HG02852 (cell line): ENCODE measurements at regions not wholly inside any gene's neighbourhood (a gene's known extent, or its start where the extent isn't known, plus 50 kb on each side); places are given as distances from the start of the nearest gene placed in this dataset.

Source experiments
- ATAC-seq: cut with Tn5 transposase; IDR thresholded peaks from one replicate; pipeline ENCODE4 v1.9.1; 2021; ENCODE audit warnings: mild to moderate bottlenecking, moderate library complexity; ENCODE audit not compliant: unreplicated experiment

DNA sequence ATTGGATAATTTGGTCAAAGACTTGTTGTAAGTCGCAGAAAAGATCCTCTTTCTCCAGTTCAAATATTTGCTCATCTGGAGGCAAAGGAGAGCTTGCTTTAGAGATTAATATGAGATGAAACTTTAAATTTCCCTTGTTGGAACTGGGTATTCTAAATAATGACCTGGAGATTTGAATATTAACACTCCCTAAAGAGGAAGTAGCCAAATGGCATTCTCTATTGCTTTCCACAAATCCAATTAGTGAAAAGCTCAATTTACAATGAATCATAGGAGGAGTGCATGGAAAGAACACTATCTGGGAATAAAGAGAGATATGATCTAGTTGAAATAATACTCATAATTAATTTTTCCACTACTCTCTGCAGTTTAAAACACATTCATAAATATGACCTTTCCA is 641.6 kb upstream of the TENM4 start:
- ATAC-seq: no peak

DNA sequence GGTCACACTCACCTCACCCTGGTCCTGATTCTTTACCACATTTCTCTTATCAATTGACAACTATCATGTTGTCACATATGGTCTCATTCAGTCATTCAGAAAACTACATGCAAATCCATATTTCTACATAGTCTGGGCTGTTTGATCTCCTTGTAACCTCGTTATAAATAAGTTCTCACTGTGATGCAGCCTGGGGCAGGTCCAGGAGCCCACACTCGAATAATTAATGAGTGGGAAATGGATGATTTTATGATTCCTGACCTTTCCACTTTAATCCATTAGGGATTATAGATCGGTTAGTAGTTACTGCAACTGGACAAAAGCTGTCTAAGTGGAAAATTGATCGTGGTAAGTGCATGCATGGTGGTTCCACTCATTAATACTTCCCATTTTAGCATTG is 636.3 kb upstream of the TENM4 start:
- no peak for ATAC-seq

DNA sequence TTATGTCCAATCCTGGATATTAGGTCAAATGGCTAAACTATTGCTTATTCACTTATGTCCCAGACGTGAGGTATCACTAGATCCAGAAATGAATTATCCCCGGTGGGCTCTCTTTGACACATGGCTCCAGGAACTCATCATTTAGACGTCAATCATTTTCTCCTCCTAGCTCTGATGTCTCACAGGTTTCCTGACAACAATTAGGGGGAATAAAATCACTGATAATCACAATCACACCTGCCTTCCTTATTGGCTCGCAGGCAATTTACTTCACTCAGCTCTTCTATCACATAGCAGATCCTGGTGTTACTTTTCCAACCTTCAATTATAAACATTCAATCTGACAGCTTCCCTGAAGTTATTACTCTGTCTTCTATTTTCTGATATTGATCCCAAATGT is 634.0 kb upstream of the TENM4 start:
- no peak for ATAC-seq

DNA sequence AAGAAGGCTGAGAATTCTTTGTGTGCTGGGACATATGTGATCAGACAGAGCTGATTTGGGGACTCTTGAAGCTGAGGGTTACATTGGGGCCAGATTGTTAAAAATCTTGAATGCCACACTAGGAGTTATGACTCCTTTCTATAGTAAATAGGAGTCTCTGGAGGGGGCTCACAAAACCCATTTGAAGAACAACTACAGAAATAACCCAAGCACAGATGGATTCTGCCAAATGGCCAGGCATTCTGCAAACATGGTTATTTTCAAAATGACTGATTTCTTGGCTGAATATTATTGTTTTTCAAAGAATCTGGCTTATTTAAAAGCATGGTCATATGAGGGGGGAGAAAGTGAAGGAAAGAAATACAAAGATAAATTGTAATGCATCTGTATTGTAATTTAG is 625.5 kb upstream of the TENM4 start:
- no peak for ATAC-seq

- ATAC-seq: no peak
Measured at GRCh38 chr11:80065086-80065485, 624.3 kb upstream of the TENM4 start.

DNA sequence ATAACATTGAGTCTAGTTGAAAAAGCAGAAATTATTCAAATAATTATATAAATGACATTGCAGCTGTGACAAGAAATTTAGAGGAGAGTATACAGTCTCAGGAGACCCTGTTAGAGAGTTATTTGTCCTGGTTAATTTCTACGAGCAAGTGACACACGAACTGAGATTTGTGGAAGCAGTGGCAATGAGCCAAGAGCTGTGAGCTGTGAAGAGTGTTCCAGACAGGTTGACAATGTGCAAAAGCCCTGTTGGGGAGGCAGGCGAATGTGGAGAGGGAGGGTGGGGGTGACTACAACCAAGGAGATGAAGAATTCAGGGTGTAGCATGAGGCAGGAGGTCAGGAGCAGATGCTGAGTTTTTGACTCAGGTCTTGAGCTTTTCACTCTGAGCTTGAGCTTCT is 620.2 kb upstream of the TENM4 start:
- ATAC-seq: no peak

DNA sequence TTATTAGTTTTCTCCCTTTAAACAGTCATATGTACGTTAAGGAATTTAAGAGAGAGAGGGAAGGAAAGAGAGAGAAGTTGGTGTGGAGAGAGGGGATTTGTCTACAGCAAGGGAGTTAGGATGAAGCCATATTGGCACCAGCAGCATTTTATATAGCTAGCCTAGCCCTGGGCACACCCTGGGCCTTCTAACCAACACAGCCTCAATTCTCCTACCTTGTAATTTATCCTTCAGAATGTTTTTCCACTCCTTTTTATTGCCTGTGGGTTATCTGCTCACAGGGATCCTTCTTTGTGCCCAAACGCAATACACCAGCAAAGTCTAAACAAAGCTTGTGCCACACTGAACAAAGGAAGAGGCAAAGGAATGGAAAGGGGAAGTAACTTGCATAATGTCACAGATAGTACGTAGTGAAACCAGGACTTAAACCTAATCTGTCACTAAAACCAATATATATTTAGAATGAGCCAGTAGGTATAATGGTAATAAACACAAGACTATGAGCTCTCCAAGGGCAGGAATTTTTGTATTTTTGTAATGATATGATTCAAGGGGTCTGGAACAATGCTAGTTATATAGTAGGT is 613.8 kb upstream of the TENM4 start:
- ATAC-seq: no peak

DNA sequence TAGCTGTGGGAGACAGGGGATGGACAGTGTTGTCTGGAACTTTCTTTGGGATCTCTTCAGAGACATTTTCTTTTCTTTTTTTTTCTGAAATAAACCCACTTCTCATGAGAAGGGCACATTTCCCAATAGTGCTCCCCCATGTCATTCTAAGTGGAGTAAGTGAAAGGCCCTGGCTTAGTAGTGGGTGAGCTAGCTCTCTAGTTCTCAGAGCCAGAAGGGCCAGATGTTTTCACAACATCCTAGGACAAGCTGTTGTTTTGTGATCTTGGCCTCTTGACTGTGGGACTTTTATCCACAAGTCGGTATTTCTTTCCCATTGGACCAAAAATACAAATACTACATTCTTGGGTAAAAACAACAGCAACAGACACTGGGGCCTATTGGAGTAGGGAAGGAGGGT is 607.7 kb upstream of the TENM4 start:
- no peak for ATAC-seq

DNA sequence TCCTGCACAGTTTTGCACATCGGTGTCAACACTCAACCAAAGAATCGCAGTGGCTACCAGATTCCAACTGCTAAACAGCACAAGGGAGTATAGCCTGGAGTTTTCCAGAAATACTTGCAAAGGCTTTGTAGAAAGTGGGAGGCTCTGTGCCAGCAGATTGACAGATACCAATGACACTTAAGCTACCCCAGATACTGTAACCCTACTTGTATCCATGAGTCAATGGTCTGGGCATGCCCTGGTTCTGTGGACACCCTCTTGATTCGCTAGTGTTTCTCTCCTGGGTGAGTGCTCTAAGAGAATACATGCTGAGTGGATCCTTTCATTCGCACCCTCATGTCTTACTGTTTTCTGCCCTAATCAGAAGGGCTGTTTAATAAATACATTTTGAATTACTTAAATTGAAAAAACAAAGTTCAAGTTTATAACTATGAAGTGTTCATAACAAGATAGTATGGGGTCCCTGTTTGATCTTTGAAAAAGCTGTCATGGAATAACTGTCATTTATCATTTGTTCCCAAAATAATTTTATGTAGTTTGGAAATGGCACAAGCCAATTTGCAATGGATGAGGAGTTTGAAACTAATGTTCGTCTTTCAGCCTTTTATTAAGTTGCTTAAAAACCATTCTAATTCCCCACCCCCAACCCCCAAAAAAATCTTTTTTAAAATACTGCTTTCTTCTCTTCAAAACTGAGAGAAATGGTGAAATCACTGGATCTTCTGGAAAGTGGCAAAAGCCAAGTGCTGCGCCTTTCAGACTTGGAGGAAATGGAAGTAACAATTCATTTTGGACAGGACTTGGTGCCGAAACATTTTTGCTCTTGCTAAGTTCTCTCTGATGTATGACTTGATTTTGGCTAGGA is 600.5 kb upstream of the TENM4 start:
- no peak for ATAC-seq

DNA sequence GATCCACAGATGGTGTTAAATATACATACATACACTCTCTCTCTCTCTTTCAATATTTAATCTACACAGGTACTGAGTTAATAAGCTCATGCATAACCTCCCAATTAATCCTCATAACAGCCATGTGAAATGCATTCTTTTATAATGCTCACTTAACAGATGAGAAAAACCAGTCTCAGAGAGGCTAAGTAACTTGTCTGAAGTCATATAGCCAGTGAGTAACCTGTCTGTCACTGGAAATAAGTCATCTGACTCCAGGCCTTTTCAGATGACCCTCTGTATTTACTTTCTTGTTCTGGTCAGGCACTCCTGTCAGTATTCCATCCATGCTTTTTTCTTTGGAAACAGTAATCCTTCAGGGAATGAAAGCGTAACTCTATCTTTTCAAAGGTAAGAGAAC is 594.0 kb upstream of the TENM4 start:
- ATAC-seq: no peak

GRCh38 chr11:80031014-80031600 is 590.3 kb upstream of the TENM4 start:
- ATAC-seq: no peak

DNA sequence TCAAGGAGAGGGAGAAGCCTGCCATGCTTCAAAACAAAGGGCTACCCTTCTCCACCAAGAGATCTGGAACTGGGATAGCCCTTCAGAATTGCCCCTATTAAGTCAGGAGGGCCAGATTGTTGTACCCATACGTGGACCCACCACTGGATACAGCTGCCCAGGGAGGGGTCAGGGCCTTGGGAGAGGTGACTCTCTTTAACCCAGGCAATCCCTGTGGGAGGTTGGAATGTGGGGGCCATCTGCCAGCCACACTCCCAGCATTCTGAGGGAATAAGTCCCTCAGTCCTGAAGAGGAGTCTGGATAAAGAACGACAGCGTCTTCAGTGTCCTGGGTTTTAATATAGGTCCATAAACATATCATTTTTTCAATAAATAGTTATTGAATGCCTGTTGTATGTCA is 588.2 kb upstream of the TENM4 start:
- no peak for ATAC-seq

GRCh38 chr11:80024119-80024518 is 583.3 kb upstream of the TENM4 start:
- ATAC-seq: peak; percentile 72

DNA sequence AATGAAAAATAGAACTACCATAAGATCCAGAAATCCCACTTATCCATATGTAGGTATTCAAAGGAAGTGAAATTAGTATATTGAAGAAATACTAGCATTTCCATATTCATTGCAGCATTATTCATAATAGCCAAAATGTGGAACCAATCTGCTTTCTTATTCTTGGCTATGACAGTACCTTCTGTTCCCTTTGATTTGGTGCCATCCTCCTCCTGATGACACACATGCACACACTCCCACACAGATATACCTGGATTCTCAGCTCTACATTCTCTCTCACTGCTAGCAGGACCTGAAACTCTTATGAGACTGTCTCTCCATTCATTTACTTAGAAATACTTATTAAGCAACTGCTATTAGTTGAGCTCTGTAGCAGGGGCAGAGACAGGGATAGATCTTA is 582.6 kb upstream of the TENM4 start:
- no peak for ATAC-seq

DNA sequence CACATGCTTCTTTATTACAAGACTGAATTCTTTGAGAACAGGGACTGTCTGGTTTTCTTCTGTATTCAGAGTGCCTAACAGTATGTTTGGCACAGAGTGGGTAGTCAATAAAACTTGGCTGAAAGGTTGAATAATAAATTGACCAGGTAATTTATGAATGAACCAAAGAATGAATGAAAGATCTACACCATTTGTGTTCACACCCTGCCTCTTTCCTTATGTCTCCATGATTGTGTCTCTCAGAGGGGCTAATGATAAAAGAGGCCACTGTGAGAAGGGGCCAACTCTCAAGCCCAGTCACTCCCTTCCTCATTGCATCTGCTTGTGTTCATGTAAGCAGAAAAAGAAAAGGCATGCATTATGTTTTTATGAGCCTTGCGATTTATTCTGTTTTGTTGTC is 569.7 kb upstream of the TENM4 start:
- no peak for ATAC-seq

GRCh38 chr11:80009081-80009480 is 568.3 kb upstream of the TENM4 start:
- no peak for ATAC-seq

GRCh38 chr11:80007616-80008015 is 566.8 kb upstream of the TENM4 start:
- ATAC-seq: no peak

DNA sequence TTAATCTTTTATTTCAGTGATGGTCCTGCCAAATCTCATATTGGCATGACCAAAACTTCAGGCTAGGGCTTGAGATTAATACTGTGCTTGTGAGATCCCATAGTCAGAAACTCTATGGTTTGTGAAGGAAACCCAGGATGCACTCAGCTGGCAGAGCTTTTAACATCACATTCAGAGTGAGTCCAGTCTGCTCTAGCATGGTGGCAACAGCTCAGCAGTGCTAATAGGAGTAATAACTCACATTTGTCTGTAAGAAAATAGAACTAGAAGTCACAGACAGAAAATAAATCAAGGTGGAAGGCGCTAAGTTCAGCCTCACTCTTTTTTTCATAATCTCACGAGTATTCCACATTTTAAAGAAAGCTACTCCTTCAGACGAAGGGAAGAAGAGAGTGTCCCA is 549.3 kb upstream of the TENM4 start:
- ATAC-seq: no peak

DNA sequence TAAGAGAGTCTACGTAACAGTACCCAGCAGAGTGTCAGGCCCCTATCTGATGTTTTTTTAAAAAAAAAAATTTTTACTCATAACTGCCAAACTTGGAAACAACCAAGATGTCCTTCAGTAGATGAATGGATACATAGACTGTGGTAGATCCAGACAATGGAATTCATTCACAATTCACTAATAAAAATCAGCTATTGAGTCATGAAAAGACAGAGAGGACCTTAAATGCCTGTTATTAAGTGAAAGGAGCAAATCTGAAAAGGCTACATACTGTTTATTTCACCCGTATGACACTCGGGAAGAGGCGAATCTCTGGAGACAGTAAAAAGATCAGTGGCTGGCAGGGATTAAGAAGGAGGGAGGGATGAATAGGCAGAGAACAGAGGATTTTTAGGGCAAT is 541.4 kb upstream of the TENM4 start:
- ATAC-seq: no peak

DNA sequence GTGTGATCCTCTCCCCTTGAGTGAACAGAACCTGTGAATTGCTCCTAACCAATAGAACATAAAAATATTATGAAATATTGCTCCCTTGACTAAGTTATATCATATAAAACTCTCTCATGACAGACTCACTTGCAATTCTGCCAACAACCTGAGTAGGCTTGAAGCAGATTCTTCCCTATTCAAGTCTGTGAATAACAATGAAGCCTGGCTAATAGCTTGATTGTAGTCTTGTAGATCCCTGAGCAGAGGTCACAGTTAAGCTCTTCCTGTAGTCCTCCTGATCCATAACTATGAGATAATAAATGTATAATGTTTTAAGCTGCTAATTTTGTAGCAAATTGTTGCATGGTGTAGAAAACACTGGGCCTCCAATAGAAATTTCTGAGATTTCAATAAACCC is 540.1 kb upstream of the TENM4 start:
- ATAC-seq: no peak

GRCh38 chr11:79973721-79974617 is 533.1 kb upstream of the TENM4 start:
- ATAC-seq: no peak
